ENCODE measurements at regions not wholly inside any gene's neighbourhood (a gene's known extent, or its start where the extent isn't known, plus 50 kb on each side); places are given as distances from the start of the nearest gene placed in this dataset.

- TF ChIP-seq POLR2A (IDR thresholded peaks at IDR 0.05) (no peak), CTCF (IDR thresholded peaks at IDR 0.05) (no peak)
Measured at GRCh38 chr7:69434398-69434815, 163.9 kb upstream of the AUTS2 start.
